ENCODE measurements at regions not wholly inside any gene's neighbourhood (a gene's known extent, or its start where the extent isn't known, plus 50 kb on each side); places are given as distances from the start of the nearest gene placed in this dataset.
A peak's percentile ranks its signal among the peaks of the same experiment; 100 is the strongest.
"Not testable (repeated sequence)": the region's sequence is repeated elsewhere in the genome, so short reads cannot be mapped to it uniquely, and the experiment has no call there.

DNA sequence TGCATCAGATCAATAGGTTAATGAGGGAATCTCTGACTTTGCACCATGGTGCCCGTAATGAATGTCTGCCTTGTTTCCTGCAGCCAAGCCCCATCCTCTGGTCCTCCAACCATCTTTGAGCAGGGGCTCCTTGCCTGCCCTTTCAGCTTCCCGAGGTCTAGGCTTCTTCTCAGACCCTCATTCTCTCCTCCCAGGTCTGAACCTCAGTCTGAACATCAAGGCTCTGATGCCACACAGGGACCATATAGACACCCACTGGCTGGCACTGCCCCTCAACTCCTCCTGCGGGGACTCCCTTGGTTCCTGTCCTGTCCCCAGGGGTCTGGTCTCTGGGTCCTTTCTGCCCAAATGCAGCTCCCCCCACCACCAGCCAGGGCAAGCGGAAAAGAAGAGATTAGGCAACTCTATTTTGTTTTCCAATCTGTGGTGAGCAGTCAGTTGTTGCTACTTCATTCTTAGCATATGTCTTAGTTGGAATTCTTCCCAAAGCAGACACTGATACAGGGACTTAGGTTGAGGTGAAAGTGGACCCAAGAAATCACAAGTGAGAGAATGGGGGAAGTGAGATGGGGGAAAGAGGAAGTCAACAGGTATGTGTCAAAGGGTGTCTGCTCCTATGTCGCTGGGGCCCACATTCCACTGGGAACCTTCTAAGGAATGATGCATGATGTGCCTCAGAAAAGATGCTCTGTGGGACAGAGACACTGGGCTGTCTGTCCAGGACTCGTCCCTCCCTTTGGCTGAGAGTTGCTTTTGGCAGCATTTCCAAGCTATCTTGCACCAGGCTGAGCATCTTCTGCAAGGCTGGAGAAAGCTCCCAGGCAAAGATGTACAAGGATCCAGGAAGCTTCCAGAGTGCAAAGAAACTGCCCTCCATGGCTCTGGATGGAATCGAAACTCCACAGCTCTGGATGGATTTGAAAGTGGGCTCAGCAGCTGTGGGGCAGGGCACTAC lies 1096.5 kb upstream of the TMEM132C start:
- no peaks in the 10 kb centered on the region for H3K36me3 ChIP-seq
- DNase-seq: no peak
- H3K4me3 ChIP-seq (ENCODE audit: low read depth, low read length): no peak overlapping the region
- TF ChIP-seq, protein P1, sequence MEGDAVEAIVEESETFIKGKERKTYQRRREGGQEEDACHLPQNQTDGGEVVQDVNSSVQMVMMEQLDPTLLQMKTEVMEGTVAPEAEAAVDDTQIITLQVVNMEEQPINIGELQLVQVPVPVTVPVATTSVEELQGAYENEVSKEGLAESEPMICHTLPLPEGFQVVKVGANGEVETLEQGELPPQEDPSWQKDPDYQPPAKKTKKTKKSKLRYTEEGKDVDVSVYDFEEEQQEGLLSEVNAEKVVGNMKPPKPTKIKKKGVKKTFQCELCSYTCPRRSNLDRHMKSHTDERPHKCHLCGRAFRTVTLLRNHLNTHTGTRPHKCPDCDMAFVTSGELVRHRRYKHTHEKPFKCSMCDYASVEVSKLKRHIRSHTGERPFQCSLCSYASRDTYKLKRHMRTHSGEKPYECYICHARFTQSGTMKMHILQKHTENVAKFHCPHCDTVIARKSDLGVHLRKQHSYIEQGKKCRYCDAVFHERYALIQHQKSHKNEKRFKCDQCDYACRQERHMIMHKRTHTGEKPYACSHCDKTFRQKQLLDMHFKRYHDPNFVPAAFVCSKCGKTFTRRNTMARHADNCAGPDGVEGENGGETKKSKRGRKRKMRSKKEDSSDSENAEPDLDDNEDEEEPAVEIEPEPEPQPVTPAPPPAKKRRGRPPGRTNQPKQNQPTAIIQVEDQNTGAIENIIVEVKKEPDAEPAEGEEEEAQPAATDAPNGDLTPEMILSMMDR (IDR thresholded peaks at IDR 0.05; ENCODE audit: low read depth, low read length): no peak
- H3K9me3 ChIP-seq (ENCODE audit: severe bottlenecking): no peaks in the 10 kb centered on the region
- H3K27me3 ChIP-seq (ENCODE audit: insufficient read depth, low read depth, severe bottlenecking): no peaks in the 10 kb centered on the region
- no peak overlapping the region for H3K27ac ChIP-seq

DNA sequence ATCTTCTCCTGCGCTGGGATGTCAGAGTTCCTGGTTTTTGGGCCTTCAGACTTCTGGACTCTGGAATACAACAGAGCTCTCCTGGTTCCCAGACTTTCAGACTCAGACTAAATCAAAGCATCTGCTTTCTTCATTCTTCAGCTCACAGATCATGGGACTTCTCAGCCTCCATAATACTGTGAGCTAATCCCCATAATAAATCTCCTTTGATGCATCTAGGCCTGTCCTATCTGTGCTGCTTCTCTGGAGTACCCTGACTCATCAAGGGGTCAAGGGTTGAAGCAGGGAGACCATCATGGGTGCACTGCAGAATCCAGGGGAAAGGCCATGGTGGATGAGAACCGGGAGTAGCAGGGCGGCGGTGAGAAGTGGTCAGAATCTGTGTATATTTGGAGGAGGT lies 1094.1 kb upstream of the TMEM132C start:
- H3K4me3 ChIP-seq (ENCODE audit: low read depth, low read length): no peak overlapping the region
- no peak overlapping the region for H3K27ac ChIP-seq
- TF ChIP-seq, protein P1 (IDR thresholded peaks at IDR 0.05; ENCODE audit: low read depth, low read length): no peak
- DNase-seq: peak; percentile 13
- peaks cover 5% of the 10 kb centered on the region for H3K9me3 ChIP-seq (ENCODE audit: severe bottlenecking)
- H3K27me3 ChIP-seq (ENCODE audit: insufficient read depth, low read depth, severe bottlenecking): no peaks in the 10 kb centered on the region
- H3K36me3 ChIP-seq: no peaks in the 10 kb centered on the region

DNA sequence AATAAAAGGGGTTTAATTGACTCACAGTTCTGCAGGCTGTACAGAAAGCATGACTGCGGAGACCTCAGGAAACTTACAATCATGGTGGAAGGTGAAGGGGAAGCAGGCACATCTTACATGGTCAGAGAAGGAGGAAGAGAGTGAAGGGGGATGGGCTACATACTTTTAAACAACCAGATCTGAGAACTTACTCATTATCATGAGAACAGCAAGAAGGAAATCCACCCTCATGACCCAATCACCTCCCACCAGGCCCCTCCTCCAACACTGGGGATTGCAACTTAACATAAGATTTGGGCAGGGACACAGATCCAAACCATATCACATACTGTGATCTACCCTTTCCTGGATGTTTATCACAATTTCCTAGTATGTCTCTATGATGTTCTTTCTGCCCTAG lies 1093.0 kb upstream of the TMEM132C start:
- not testable (repeated sequence) for H3K27ac ChIP-seq, DNase-seq

DNA sequence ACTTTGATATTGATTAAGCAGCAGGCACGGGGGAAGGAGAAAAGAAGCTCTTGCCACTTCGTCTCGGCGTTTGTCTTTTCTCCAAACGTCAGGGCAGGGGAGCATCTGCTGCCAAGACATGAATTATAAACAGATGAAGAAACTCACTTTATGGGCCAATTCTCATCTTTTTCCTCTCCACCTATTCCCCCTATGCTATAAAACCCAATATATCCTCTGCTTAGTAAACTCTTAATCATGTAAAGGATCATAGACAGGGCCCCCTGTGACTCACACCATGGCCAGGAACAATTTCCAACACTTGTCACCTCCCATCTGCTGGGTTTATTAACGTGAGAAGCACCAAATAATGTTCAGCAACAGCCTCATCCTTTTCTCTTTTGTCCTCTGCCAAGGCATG lies 1092.1 kb upstream of the TMEM132C start:
- no peaks in the 10 kb centered on the region for H3K27me3 ChIP-seq (ENCODE audit: insufficient read depth, low read depth, severe bottlenecking)
- no peak for DNase-seq
- H3K27ac ChIP-seq: no peak overlapping the region
- no peaks in the 10 kb centered on the region for H3K36me3 ChIP-seq
- no peak overlapping the region for H3K4me3 ChIP-seq (ENCODE audit: low read depth, low read length)
- peaks cover 5% of the 10 kb centered on the region for H3K9me3 ChIP-seq (ENCODE audit: severe bottlenecking)
- TF ChIP-seq, protein P1 (IDR thresholded peaks at IDR 0.05; ENCODE audit: low read depth, low read length): no peak

More for the DNA sequence above, 1093.0 kb upstream of the TMEM132C start:
- H3K27me3 ChIP-seq (ENCODE audit: insufficient read depth, low read depth, severe bottlenecking); H3K36me3 ChIP-seq; H3K9me3 ChIP-seq (ENCODE audit: severe bottlenecking); H3K4me3 ChIP-seq (ENCODE audit: low read depth, low read length): not testable (repeated sequence)

DNA sequence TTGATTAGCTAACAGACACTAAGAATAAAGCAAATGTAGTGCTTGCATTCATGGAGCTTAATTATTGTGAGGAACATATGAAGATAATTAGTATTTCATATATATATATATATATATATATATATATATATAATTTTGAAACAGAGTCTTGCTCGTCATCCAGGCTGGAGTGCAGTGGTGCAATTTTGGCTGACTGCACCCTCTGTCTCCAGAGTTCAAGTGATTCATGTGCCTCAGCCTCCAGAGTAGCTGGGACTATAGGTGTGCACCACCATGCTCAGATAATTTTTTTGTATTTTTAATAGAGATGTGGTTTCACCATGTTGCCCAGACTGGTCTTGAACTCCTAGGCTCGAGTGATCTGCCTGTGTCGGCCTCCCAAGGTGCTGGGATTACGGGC lies 1091.6 kb upstream of the TMEM132C start:
- H3K36me3 ChIP-seq: no peaks in the 10 kb centered on the region
- H3K9me3 ChIP-seq (ENCODE audit: severe bottlenecking): peaks cover 5% of the 10 kb centered on the region
- TF ChIP-seq, protein P1 (IDR thresholded peaks at IDR 0.05; ENCODE audit: low read depth, low read length): no peak
- no peak overlapping the region for H3K4me3 ChIP-seq (ENCODE audit: low read depth, low read length)
- no peak for DNase-seq
- H3K27me3 ChIP-seq (ENCODE audit: insufficient read depth, low read depth, severe bottlenecking): no peaks in the 10 kb centered on the region
- H3K27ac ChIP-seq: no peak overlapping the region

DNA sequence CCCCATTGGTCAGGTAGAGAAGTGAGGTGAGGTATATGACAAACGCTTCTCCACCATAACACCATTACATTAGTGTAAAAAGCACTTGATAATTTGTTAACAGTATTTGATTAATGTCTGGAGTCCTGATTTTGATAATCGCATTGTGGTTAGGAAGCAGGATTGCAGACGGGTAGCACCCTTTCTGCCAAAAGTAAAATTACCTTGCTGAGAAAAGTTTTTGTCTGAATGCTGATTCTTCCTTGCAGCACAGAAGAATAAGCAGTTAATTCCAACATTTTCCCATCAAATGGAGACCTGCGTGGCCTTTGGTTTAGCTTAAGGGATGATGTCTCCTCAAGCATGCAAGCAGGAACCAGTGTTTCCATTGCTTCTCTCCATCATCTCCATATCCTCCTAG lies 1090.2 kb upstream of the TMEM132C start:
- H3K27ac ChIP-seq: no peak overlapping the region
- no peak for DNase-seq
- TF ChIP-seq, protein P1 (IDR thresholded peaks at IDR 0.05; ENCODE audit: low read depth, low read length): no peak
- no peaks in the 10 kb centered on the region for H3K27me3 ChIP-seq (ENCODE audit: insufficient read depth, low read depth, severe bottlenecking)
- no peak overlapping the region for H3K4me3 ChIP-seq (ENCODE audit: low read depth, low read length)
- H3K9me3 ChIP-seq (ENCODE audit: severe bottlenecking): peaks cover 5% of the 10 kb centered on the region
- no peaks in the 10 kb centered on the region for H3K36me3 ChIP-seq
